WTC11 (cell line): ENCODE measurements at regions not wholly inside any gene's neighbourhood (a gene's known extent, or its start where the extent isn't known, plus 50 kb on each side); places are given as distances from the start of the nearest gene placed in this dataset.

ENCODE experiments used
- ATAC-seq: fragments of 200-7000 bp; cut with Tn5 transposase; 2 replicates; pipeline ENCODE4 v1.10.0; 2021; ENCODE audit warnings: mild to moderate bottlenecking, moderate library complexity
- CTCF ChIA-PET: fragments of 300-600 bp; sonication (Branson Sonifier 250); formaldehyde crosslinking; loops from one replicate; lab custom pipeline; 2021; ENCODE audit warnings: antibody characterized with exemption; lab: Charles Lee
- POLR2A ChIA-PET: fragments of 350-600 bp; sonication (Branson Sonifier 250); formaldehyde crosslinking; loops from one replicate; lab custom pipeline; 2021; ENCODE audit warnings: antibody characterized with exemption; lab: Charles Lee
- DNase-seq: peaks from one replicate; pipeline ENCODE4 v3.0.0; 2021; ENCODE audit warnings: low spot score
- H3K27ac Mint-ChIP-seq: 2 replicates; pipeline ENCODE4 v1.8.0; 2021; ENCODE audit warnings: mixed read lengths
- H3K27me3 Mint-ChIP-seq: 2 replicates; pipeline ENCODE4 v1.8.0; 2021; ENCODE audit warnings: low read depth, mild to moderate bottlenecking, moderate library complexity, mixed read lengths
- H3K36me3 Mint-ChIP-seq: 2 replicates; pipeline ENCODE4 v1.8.0; 2021; ENCODE audit warnings: mixed read lengths
- H3K4me1 Mint-ChIP-seq: 2 replicates; pipeline ENCODE4 v1.8.0; 2022; ENCODE audit warnings: mixed read lengths
- H3K4me3 Mint-ChIP-seq: 2 replicates; pipeline ENCODE4 v1.8.0; 2021; ENCODE audit warnings: mild to moderate bottlenecking, moderate library complexity, mixed read lengths
- H3K9me3 Mint-ChIP-seq: 2 replicates; pipeline ENCODE4 v1.8.0; 2021; ENCODE audit warnings: mixed read lengths
- ATF1 ChIP-seq: sonication (generic); formaldehyde crosslinking; IDR thresholded peaks from 2 replicates; pipeline ENCODE4 v1.8.1; 2023; ENCODE audit warnings: mild to moderate bottlenecking, moderate library complexity, missing genetic modification reagents
- ETV6 ChIP-seq: sonication (generic); formaldehyde crosslinking; IDR thresholded peaks from 2 replicates; pipeline ENCODE4 v1.8.1; 2022; ENCODE audit warnings: mild to moderate bottlenecking, missing genetic modification reagents
- FOXK1 ChIP-seq: sonication (generic); formaldehyde crosslinking; IDR thresholded peaks from 2 replicates; pipeline ENCODE4 v1.8.0; 2022; ENCODE audit warnings: mild to moderate bottlenecking, moderate library complexity, missing genetic modification reagents
- GRHL2 ChIP-seq: fragments of 250-450 bp; sonication (Bioruptor Pico); IDR thresholded peaks from 2 replicates; pipeline ENCODE4 v1.8.0; 2022; ENCODE audit warnings: mild to moderate bottlenecking, moderate library complexity; ENCODE audit not compliant: insufficient replicate concordance, severe bottlenecking
- GTF2I ChIP-seq: fragments of 250-450 bp; sonication (Bioruptor Pico); conservative IDR thresholded peaks from 2 replicates; pipeline ENCODE4 v1.4.0; 2021; ENCODE audit warnings: mild to moderate bottlenecking
- HMGA2 ChIP-seq: fragments of 250-450 bp; sonication (Bioruptor Pico); IDR thresholded peaks from 2 replicates; pipeline ENCODE4 v1.4.0; 2021; ENCODE audit warnings: mild to moderate bottlenecking, moderate library complexity
- NR2C2 ChIP-seq: sonication (generic); formaldehyde crosslinking; IDR thresholded peaks from 2 replicates; pipeline ENCODE4 v1.8.0; 2022; ENCODE audit warnings: mild to moderate bottlenecking, missing genetic modification reagents
- RORB ChIP-seq: fragments of 250-450 bp; sonication (Bioruptor Pico); IDR thresholded peaks from 2 replicates; pipeline ENCODE4 v1.9.0; 2021; ENCODE audit warnings: mild to moderate bottlenecking
- SMAD3 ChIP-seq: sonication (generic); formaldehyde crosslinking; IDR thresholded peaks from 2 replicates; pipeline ENCODE4 v1.8.0; 2022; ENCODE audit warnings: missing genetic modification reagents, mild to moderate bottlenecking, borderline replicate concordance
- SOX15 ChIP-seq: fragments of 250-450 bp; sonication (Bioruptor Pico); IDR thresholded peaks from 2 replicates; pipeline ENCODE4 v1.9.0; 2021; ENCODE audit warnings: mild to moderate bottlenecking
- TCF7 ChIP-seq: sonication (generic); formaldehyde crosslinking; IDR thresholded peaks from 2 replicates; pipeline ENCODE4 v1.8.0; 2022; ENCODE audit warnings: mild to moderate bottlenecking, low read depth, missing genetic modification reagents, moderate library complexity
- TEAD4 ChIP-seq: sonication (generic); formaldehyde crosslinking; IDR thresholded peaks from 2 replicates; pipeline ENCODE4 v1.8.0; 2022; ENCODE audit warnings: mild to moderate bottlenecking, missing genetic modification reagents
- ZBTB21 ChIP-seq: sonication (generic); formaldehyde crosslinking; IDR thresholded peaks from 2 replicates; pipeline ENCODE4 v1.8.1; 2023; ENCODE audit warnings: mild to moderate bottlenecking, missing genetic modification reagents, borderline replicate concordance
- ZNF396 ChIP-seq: fragments of 250-450 bp; sonication (Bioruptor Pico); IDR thresholded peaks from 2 replicates; pipeline ENCODE4 v1.8.0; 2021; ENCODE audit warnings: mild to moderate bottlenecking, moderate library complexity, borderline replicate concordance
- TF ChIP-seq, protein P1 (sequence below): fragments of 250-450 bp; sonication (Bioruptor Pico); IDR thresholded peaks from 2 replicates; pipeline ENCODE4 v1.9.0; 2021; ENCODE audit warnings: mild to moderate bottlenecking
- TF ChIP-seq, protein P2 (sequence below): sonication (generic); formaldehyde crosslinking; IDR thresholded peaks from 2 replicates; pipeline ENCODE4 v1.8.1; 2023; ENCODE audit warnings: mild to moderate bottlenecking, missing genetic modification reagents, borderline replicate concordance
- TF ChIP-seq, protein P3 (sequence below): fragments of 250-450 bp; sonication (Bioruptor Pico); IDR thresholded peaks from 2 replicates; pipeline ENCODE4 v1.9.0; 2021; ENCODE audit warnings: mild to moderate bottlenecking, borderline replicate concordance
- TF ChIP-seq, protein P4 (sequence below): sonication (generic); formaldehyde crosslinking; IDR thresholded peaks from 2 replicates; pipeline ENCODE4 v1.8.1; 2023; ENCODE audit warnings: mild to moderate bottlenecking, missing genetic modification reagents, moderate library complexity
- TF ChIP-seq, protein P5 (sequence below): fragments of 200-600 bp; IDR thresholded peaks from 2 replicates; pipeline ENCODE4 v1.8.0; 2022; ENCODE audit warnings: antibody characterized with exemption
- TF ChIP-seq, protein P6 (sequence below): sonication (generic); formaldehyde crosslinking; IDR thresholded peaks from 2 replicates; pipeline ENCODE4 v1.8.1; 2022; ENCODE audit warnings: low read depth, mild to moderate bottlenecking, moderate library complexity, missing genetic modification reagents, borderline replicate concordance
- TF ChIP-seq, protein P7 (sequence below): sonication (generic); formaldehyde crosslinking; IDR thresholded peaks from 2 replicates; pipeline ENCODE4 v1.8.0; 2023; ENCODE audit warnings: missing genetic modification reagents

DNA sequence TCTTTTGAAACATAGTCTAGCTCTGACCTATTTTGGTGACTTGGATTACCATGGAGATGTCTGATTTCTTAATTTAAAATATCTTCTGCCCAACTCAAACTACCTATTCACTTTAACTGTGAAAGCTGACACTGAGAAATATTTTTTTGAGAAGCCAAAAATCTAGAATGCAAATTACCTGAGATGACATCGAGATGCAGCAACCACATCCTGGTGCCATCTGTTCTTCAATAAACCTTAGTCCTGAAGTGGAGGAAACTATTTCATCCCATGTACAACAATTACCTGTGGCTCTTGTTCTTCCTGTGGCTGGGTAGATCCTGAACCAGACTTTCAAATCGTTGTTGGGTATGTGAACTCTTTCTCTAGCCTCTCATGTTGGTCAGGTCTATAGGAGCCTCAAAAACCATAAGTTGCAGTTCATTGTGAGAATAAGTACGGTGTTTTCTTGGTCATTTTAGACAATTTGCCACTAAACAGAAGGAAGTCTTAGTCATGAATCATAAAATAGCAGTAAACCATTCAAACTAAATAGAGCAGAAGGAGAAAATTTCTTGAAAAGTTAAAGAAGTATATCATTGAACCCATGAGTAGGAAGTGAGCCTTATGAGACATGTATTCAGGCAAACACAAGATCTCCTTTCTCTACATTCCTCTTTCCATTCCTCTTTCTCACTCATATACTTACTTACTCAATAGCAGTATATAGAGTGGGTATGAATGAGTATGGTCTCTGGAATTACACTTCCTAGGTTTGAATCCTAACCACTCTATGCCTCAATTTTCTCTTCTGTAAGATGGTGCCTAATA is 176.0 kb downstream of the HMHB1 start (continued):
- no peak for TF ChIP-seq ATF1 (CRISPR knock-in tag)
- no peak for TF ChIP-seq RORB (CRISPR knock-in tag)
- no peak for TF ChIP-seq GTF2I (CRISPR knock-in tag)
- no peak for TF ChIP-seq TCF7 (CRISPR knock-in tag)
- TF ChIP-seq, protein P1, sequence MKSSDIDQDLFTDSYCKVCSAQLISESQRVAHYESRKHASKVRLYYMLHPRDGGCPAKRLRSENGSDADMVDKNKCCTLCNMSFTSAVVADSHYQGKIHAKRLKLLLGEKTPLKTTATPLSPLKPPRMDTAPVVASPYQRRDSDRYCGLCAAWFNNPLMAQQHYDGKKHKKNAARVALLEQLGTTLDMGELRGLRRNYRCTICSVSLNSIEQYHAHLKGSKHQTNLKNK (CRISPR knock-in tag): no peak
- TF ChIP-seq, all 79 proteins: peak for 0

DNA sequence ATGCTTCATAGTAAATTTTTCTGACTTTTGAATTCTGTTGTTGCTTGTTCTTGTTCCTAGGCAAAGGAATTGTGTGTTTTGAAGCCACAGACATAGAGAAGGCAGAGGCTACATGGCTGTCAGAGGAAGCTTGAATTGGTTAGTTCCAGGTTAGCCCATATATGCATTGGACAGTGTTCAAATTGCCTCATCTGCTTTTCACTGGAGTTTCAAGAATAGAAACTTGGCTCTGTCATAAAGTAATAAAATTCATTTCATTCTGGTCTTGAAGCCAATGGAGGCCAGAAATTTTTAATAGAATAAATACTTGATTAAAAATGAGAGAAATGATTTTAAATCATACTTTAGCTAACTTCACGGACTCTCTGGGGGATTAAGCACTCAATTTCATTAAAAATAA is 178.0 kb downstream of the YIPF5 start:
- ATAC-seq (no peak), DNase-seq (no peak)
- no peak overlapping the region for H3K27ac Mint-ChIP-seq
- POLR2A ChIA-PET: no interaction called here
- H3K4me3 Mint-ChIP-seq: no peak overlapping the region
- peaks cover 8% of the 10 kb centered on the region for H3K4me1 Mint-ChIP-seq
- peaks cover 6% of the 10 kb centered on the region for H3K36me3 Mint-ChIP-seq
- CTCF ChIA-PET: no interaction called here
- peaks cover 15% of the 10 kb centered on the region for H3K9me3 Mint-ChIP-seq
- H3K27me3 Mint-ChIP-seq: no peaks in the 10 kb centered on the region
- TF ChIP-seq TEAD4 (CRISPR knock-in tag) (no peak), HMGA2 (CRISPR knock-in tag) (no peak), RORB (CRISPR knock-in tag) (no peak), GRHL2 (CRISPR knock-in tag) (no peak), ETV6 (CRISPR knock-in tag) (no peak), ZBTB21 (CRISPR knock-in tag) (no peak), ZNF396 (no peak), FOXK1 (CRISPR knock-in tag) (no peak), SOX15 (CRISPR knock-in tag) (no peak), NR2C2 (CRISPR knock-in tag) (no peak), SMAD3 (CRISPR knock-in tag) (no peak), ATF1 (CRISPR knock-in tag) (no peak)
- TF ChIP-seq, protein P2, sequence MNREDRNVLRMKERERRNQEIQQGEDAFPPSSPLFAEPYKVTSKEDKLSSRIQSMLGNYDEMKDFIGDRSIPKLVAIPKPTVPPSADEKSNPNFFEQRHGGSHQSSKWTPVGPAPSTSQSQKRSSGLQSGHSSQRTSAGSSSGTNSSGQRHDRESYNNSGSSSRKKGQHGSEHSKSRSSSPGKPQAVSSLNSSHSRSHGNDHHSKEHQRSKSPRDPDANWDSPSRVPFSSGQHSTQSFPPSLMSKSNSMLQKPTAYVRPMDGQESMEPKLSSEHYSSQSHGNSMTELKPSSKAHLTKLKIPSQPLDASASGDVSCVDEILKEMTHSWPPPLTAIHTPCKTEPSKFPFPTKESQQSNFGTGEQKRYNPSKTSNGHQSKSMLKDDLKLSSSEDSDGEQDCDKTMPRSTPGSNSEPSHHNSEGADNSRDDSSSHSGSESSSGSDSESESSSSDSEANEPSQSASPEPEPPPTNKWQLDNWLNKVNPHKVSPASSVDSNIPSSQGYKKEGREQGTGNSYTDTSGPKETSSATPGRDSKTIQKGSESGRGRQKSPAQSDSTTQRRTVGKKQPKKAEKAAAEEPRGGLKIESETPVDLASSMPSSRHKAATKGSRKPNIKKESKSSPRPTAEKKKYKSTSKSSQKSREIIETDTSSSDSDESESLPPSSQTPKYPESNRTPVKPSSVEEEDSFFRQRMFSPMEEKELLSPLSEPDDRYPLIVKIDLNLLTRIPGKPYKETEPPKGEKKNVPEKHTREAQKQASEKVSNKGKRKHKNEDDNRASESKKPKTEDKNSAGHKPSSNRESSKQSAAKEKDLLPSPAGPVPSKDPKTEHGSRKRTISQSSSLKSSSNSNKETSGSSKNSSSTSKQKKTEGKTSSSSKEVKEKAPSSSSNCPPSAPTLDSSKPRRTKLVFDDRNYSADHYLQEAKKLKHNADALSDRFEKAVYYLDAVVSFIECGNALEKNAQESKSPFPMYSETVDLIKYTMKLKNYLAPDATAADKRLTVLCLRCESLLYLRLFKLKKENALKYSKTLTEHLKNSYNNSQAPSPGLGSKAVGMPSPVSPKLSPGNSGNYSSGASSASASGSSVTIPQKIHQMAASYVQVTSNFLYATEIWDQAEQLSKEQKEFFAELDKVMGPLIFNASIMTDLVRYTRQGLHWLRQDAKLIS (CRISPR knock-in tag): no peak
- TF ChIP-seq, protein P3, sequence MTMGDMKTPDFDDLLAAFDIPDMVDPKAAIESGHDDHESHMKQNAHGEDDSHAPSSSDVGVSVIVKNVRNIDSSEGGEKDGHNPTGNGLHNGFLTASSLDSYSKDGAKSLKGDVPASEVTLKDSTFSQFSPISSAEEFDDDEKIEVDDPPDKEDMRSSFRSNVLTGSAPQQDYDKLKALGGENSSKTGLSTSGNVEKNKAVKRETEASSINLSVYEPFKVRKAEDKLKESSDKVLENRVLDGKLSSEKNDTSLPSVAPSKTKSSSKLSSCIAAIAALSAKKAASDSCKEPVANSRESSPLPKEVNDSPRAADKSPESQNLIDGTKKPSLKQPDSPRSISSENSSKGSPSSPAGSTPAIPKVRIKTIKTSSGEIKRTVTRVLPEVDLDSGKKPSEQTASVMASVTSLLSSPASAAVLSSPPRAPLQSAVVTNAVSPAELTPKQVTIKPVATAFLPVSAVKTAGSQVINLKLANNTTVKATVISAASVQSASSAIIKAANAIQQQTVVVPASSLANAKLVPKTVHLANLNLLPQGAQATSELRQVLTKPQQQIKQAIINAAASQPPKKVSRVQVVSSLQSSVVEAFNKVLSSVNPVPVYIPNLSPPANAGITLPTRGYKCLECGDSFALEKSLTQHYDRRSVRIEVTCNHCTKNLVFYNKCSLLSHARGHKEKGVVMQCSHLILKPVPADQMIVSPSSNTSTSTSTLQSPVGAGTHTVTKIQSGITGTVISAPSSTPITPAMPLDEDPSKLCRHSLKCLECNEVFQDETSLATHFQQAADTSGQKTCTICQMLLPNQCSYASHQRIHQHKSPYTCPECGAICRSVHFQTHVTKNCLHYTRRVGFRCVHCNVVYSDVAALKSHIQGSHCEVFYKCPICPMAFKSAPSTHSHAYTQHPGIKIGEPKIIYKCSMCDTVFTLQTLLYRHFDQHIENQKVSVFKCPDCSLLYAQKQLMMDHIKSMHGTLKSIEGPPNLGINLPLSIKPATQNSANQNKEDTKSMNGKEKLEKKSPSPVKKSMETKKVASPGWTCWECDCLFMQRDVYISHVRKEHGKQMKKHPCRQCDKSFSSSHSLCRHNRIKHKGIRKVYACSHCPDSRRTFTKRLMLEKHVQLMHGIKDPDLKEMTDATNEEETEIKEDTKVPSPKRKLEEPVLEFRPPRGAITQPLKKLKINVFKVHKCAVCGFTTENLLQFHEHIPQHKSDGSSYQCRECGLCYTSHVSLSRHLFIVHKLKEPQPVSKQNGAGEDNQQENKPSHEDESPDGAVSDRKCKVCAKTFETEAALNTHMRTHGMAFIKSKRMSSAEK (CRISPR knock-in tag): no peak
- TF ChIP-seq, protein P4, sequence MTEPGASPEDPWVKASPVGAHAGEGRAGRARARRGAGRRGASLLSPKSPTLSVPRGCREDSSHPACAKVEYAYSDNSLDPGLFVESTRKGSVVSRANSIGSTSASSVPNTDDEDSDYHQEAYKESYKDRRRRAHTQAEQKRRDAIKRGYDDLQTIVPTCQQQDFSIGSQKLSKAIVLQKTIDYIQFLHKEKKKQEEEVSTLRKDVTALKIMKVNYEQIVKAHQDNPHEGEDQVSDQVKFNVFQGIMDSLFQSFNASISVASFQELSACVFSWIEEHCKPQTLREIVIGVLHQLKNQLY (CRISPR knock-in tag): no peak
- TF ChIP-seq, protein P5, sequence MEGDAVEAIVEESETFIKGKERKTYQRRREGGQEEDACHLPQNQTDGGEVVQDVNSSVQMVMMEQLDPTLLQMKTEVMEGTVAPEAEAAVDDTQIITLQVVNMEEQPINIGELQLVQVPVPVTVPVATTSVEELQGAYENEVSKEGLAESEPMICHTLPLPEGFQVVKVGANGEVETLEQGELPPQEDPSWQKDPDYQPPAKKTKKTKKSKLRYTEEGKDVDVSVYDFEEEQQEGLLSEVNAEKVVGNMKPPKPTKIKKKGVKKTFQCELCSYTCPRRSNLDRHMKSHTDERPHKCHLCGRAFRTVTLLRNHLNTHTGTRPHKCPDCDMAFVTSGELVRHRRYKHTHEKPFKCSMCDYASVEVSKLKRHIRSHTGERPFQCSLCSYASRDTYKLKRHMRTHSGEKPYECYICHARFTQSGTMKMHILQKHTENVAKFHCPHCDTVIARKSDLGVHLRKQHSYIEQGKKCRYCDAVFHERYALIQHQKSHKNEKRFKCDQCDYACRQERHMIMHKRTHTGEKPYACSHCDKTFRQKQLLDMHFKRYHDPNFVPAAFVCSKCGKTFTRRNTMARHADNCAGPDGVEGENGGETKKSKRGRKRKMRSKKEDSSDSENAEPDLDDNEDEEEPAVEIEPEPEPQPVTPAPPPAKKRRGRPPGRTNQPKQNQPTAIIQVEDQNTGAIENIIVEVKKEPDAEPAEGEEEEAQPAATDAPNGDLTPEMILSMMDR: no peak
- TF ChIP-seq, protein P6, sequence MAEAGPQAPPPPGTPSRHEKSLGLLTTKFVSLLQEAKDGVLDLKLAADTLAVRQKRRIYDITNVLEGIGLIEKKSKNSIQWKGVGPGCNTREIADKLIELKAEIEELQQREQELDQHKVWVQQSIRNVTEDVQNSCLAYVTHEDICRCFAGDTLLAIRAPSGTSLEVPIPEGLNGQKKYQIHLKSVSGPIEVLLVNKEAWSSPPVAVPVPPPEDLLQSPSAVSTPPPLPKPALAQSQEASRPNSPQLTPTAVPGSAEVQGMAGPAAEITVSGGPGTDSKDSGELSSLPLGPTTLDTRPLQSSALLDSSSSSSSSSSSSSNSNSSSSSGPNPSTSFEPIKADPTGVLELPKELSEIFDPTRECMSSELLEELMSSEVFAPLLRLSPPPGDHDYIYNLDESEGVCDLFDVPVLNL (CRISPR knock-in tag): no peak
- TF ChIP-seq, protein P7, sequence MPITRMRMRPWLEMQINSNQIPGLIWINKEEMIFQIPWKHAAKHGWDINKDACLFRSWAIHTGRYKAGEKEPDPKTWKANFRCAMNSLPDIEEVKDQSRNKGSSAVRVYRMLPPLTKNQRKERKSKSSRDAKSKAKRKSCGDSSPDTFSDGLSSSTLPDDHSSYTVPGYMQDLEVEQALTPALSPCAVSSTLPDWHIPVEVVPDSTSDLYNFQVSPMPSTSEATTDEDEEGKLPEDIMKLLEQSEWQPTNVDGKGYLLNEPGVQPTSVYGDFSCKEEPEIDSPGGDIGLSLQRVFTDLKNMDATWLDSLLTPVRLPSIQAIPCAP (CRISPR knock-in tag): no peak
